Loucy (cell line): ENCODE measurements at regions not wholly inside any gene's neighbourhood (a gene's known extent, or its start where the extent isn't known, plus 50 kb on each side); places are given as distances from the start of the nearest gene placed in this dataset.

Source experiments
- H2AFZ ChIP-seq: fragments of 200-600 bp; sonication (generic); 2 replicates; pipeline ENCODE4 v1.6.0; 2016; ENCODE audit warnings: antibody characterized with exemption, mild to moderate bottlenecking, low read length, moderate library complexity
- H3F3A ChIP-seq: fragments of 200-600 bp; 2 replicates; pipeline ENCODE4 v1.6.0; 2016; ENCODE audit warnings: antibody characterized with exemption, low read depth, mild to moderate bottlenecking
- H3K27me3 ChIP-seq: fragments of 200-600 bp; sonication (generic); 2 replicates; pipeline ENCODE4 v1.6.1; 2014; ENCODE audit warnings: low read length, mild to moderate bottlenecking; ENCODE audit not compliant: insufficient read depth, poor library complexity, severe bottlenecking
- H3K36me3 ChIP-seq: fragments of 200-600 bp; sonication (generic); 2 replicates; pipeline ENCODE4 v1.6.1; 2016; ENCODE audit warnings: low read length; ENCODE audit not compliant: insufficient read depth
- H3K4me1 ChIP-seq: fragments of 200-600 bp; sonication (generic); 2 replicates; pipeline ENCODE4 v1.5.1; 2014; ENCODE audit warnings: low read length, mild to moderate bottlenecking; ENCODE audit not compliant: insufficient read depth, poor library complexity, severe bottlenecking
- H3K4me2 ChIP-seq: fragments of 200-600 bp; sonication (generic); 2 replicates; pipeline ENCODE4 v1.6.0; 2014; ENCODE audit warnings: antibody characterized with exemption, low read length, low read depth, mild to moderate bottlenecking; ENCODE audit not compliant: poor library complexity, severe bottlenecking
- H3K4me3 ChIP-seq: fragments of 200-600 bp; sonication (generic); 2 replicates; pipeline ENCODE4 v1.5.1; 2014; ENCODE audit warnings: low read length, mild to moderate bottlenecking, mixed read lengths; ENCODE audit not compliant: poor library complexity, severe bottlenecking
- H3K79me2 ChIP-seq: fragments of 200-600 bp; sonication (generic); 2 replicates; pipeline ENCODE4 v1.6.1; 2014; ENCODE audit warnings: low read length; ENCODE audit not compliant: insufficient read depth
- H3K9ac ChIP-seq: fragments of 200-600 bp; sonication (generic); 2 replicates; pipeline ENCODE4 v1.6.0; 2014; ENCODE audit warnings: mild to moderate bottlenecking, low read depth, low read length, moderate library complexity; ENCODE audit not compliant: poor library complexity, severe bottlenecking
- H3K9me2 ChIP-seq: fragments of 200-600 bp; sonication (generic); replicated peaks from 2 replicates; pipeline ENCODE4 v1.6.1; 2016; ENCODE audit warnings: low read depth, low read length, mixed read lengths
- H3K9me3 ChIP-seq: fragments of 200-600 bp; sonication (generic); 2 replicates; pipeline ENCODE4 v1.6.1; 2014; ENCODE audit warnings: mild to moderate bottlenecking, antibody characterized with exemption, low read length, low read depth; ENCODE audit not compliant: insufficient read depth
- H4K20me1 ChIP-seq: fragments of 200-600 bp; sonication (generic); 2 replicates; pipeline ENCODE4 v1.6.0; 2014; ENCODE audit warnings: antibody characterized with exemption, low read length, mild to moderate bottlenecking; ENCODE audit not compliant: insufficient read depth, poor library complexity, severe bottlenecking
- CTCF ChIP-seq: fragments of 200-600 bp; sonication (generic); conservative IDR thresholded peaks from 2 replicates; pipeline ENCODE4 v1.5.1; 2014; ENCODE audit warnings: mild to moderate bottlenecking, antibody characterized with exemption, low read length
- EZH2phosphoT487 ChIP-seq: fragments of 200-600 bp; IDR thresholded peaks from 2 replicates; pipeline ENCODE4 v1.6.1; 2018; ENCODE audit warnings: antibody characterized with exemption, mild to moderate bottlenecking, moderate library complexity, borderline replicate concordance

- Histone ChIP-seq H3K9me2 (no peaks in the 10 kb centered on the region), H3K9ac (no peak overlapping the region), H3K79me2 (no peaks in the 10 kb centered on the region), H4K20me1 (no peaks in the 10 kb centered on the region), H2AFZ (no peak overlapping the region), H3K27me3 (no peaks in the 10 kb centered on the region), H3F3A (no peaks in the 10 kb centered on the region), H3K4me1 (no peaks in the 10 kb centered on the region), H3K4me2 (no peak overlapping the region), H3K9me3 (no peaks in the 10 kb centered on the region), H3K36me3 (no peaks in the 10 kb centered on the region), H3K4me3 (no peak overlapping the region)
- no peak for TF ChIP-seq EZH2phosphoT487
- no peak for TF ChIP-seq CTCF
Measured at GRCh38 chr4:45876235-45876890, 247.5 kb downstream of the GABRG1 start.

DNA sequence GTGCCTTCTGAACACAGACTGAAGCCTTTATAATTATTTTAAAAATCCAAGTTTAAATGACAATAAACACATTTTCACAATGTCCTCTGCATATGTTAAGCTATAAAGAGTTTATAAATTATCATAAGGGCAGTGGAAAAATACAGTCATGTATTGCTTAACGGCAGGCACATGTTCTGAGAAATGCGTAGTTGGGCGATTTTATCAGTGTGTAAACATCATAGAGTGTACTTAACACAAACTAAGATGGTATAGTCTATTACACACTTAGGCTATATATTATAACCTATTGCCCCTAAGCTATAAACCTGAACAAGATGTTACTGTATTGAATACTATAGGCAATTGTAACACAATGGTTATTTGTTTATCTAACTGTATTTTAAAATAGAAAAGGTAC is 254.7 kb downstream of the GABRG1 start:
- H3K4me3 ChIP-seq = no peak overlapping the region
- no peaks in the 10 kb centered on the region for H3K36me3 ChIP-seq
- H4K20me1 ChIP-seq = no peaks in the 10 kb centered on the region
- H3F3A ChIP-seq = no peaks in the 10 kb centered on the region
- H3K27me3 ChIP-seq = no peaks in the 10 kb centered on the region
- H3K9ac ChIP-seq = no peak overlapping the region
- H3K4me1 ChIP-seq = no peaks in the 10 kb centered on the region
- no peak overlapping the region for H2AFZ ChIP-seq
- H3K9me3 ChIP-seq = no peaks in the 10 kb centered on the region
- no peak overlapping the region for H3K4me2 ChIP-seq
- no peak for TF ChIP-seq CTCF
- TF ChIP-seq EZH2phosphoT487 = no peak
- H3K9me2 ChIP-seq = no peaks in the 10 kb centered on the region
- no peaks in the 10 kb centered on the region for H3K79me2 ChIP-seq

DNA sequence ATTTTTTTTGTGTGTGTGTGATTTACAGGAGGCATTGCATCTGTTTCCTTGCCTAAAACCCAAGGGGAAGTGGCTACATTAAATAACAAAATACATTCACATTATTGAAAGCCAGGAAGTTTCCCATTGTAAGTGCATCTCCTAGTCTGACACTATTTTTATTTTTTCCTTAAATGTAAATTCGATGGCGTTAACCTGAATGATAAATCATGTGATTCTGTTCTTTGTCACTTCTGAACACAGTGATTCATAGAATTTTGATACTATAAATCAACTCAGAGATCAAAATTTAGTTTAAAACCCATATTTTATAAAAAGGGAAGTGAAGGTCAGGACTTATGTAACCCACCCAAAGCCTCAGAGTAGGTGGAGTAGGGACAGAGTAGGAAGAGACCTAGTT is 258.1 kb downstream of the GABRG1 start:
- H3F3A ChIP-seq = no peaks in the 10 kb centered on the region
- no peaks in the 10 kb centered on the region for H4K20me1 ChIP-seq
- H3K27me3 ChIP-seq = no peaks in the 10 kb centered on the region
- TF ChIP-seq CTCF (no peak), EZH2phosphoT487 (no peak)
- H2AFZ ChIP-seq = no peak overlapping the region
- H3K4me1 ChIP-seq = no peaks in the 10 kb centered on the region
- H3K9me2 ChIP-seq = no peaks in the 10 kb centered on the region
- no peaks in the 10 kb centered on the region for H3K36me3 ChIP-seq
- H3K9me3 ChIP-seq = no peaks in the 10 kb centered on the region
- no peak overlapping the region for H3K9ac ChIP-seq
- no peaks in the 10 kb centered on the region for H3K79me2 ChIP-seq
- no peak overlapping the region for H3K4me2 ChIP-seq
- H3K4me3 ChIP-seq = no peak overlapping the region
